HCT116 (cell line): ENCODE measurements at regions not wholly inside any gene's neighbourhood (a gene's known extent, or its start where the extent isn't known, plus 50 kb on each side); places are given as distances from the start of the nearest gene placed in this dataset.

Source experiments
- ATAC-seq: fragments of 200-7000 bp; cut with Tn5 transposase; 2 replicates; pipeline ENCODE4 v1.9.1; 2020; ENCODE audit warnings: mild to moderate bottlenecking, moderate library complexity
- BruUV-seq: library from RNA; stranded (reverse); fragments of 400-500 nt; replicated peaks from 2 replicates; lab custom pipeline; 2021; lab: Mats Ljungman, UMichigan
- CTCF ChIA-PET: fragments of 300-600 bp; sonication (Branson Sonifier 250); formaldehyde crosslinking; loops from one replicate; lab custom pipeline; 2021; ENCODE audit warnings: antibody characterized with exemption; lab: Charles Lee
- POLR2A ChIA-PET: fragments of 300-600, 350-600 bp; sonication (Branson Sonifier 250); formaldehyde crosslinking; loops from one replicate; lab custom pipeline; 2021; ENCODE audit warnings: antibody characterized with exemption; lab: Charles Lee
- RAD21 ChIA-PET, 2 experiments: fragments of 300-600 bp; sonication (Branson Sonifier 250); formaldehyde crosslinking; loops; one replicate each; lab custom pipeline; 2023; ENCODE audit warnings: low total read pairs in 2 of 2; ENCODE audit not compliant: uncharacterized antibody in 2 of 2, unreplicated experiment in 2 of 2, low non-redundant PET in 1 of 2; lab: Charles Lee
- DNase-seq: peaks from one replicate; pipeline ENCODE4 v3.0.0-alpha.2; 2010; ENCODE audit warnings: low read depth, low spot score
- H2AFZ ChIP-seq: fragments of 200-600 bp; shearing (Covaris generic), sonication (generic); 2 replicates; pipeline ENCODE4 v1.6.1; 2017; ENCODE audit warnings: low read depth, mixed run types, mixed read lengths, antibody characterized with exemption, low read length; ENCODE audit not compliant: poor library complexity, severe bottlenecking
- H3K27ac ChIP-seq: 2 replicates; pipeline ENCODE4 v1.5.1; 2012; ENCODE audit warnings: low read depth, low read length
- H3K27me3 ChIP-seq: fragments of 200-600 bp; sonication (generic); 2 replicates; pipeline ENCODE4 v1.6.1; 2016; ENCODE audit warnings: mixed run types, low read length, mixed read lengths; ENCODE audit not compliant: insufficient read depth
- H3K36me3 ChIP-seq, 2 experiments: fragments of 200-500 bp in 1 of 2; fragments of 200-600 bp in 1 of 2; sonication (Bioruptor generic) in 1 of 2; sonication (generic) in 1 of 2; 2 replicates each; pipeline versions ENCODE4 v1.5.1 to v1.6.1; 2014 to 2016; ENCODE audit warnings: low read length in 2 of 2, inconsistent platforms in 1 of 2, mixed read lengths in 1 of 2, mixed run types in 1 of 2; ENCODE audit not compliant: insufficient read depth in 2 of 2, control insufficient read depth in 1 of 2
- H3K4me1 ChIP-seq, 2 experiments: fragments of 200-600 bp in 1 of 2; sonication (generic) in 1 of 2; 2 replicates each; pipeline versions ENCODE4 v1.5.1 to v1.6.1; 2012 to 2017; ENCODE audit warnings: low read length in 2 of 2, inconsistent platforms in 1 of 2, mild to moderate bottlenecking in 1 of 2, mixed read lengths in 1 of 2, mixed run types in 1 of 2, moderate library complexity in 1 of 2; ENCODE audit not compliant: insufficient read depth in 2 of 2, control insufficient read depth in 1 of 2
- H3K4me2 ChIP-seq: fragments of 200-600 bp; sonication (generic); 2 replicates; pipeline ENCODE4 v1.6.1; 2017; ENCODE audit warnings: mixed run types, low read length, mixed read lengths
- H3K4me3 ChIP-seq, 2 experiments: fragments of 200-600 bp in 1 of 2; sonication (generic) in 1 of 2; replicated peaks in 1 of 2; 2 replicates each; pipeline ENCODE4 v1.5.1; 2011 to 2016; ENCODE audit warnings: low read length in 2 of 2, control low read depth in 1 of 2, low read depth in 1 of 2, mild to moderate bottlenecking in 1 of 2, mixed read lengths in 1 of 2, mixed run types in 1 of 2
- H3K79me2 ChIP-seq: fragments of 200-600 bp; sonication (generic); 2 replicates; pipeline ENCODE4 v1.6.1; 2017; ENCODE audit warnings: mild to moderate bottlenecking, mixed run types, low read length, moderate library complexity, mixed read lengths; ENCODE audit not compliant: insufficient read depth
- H3K9ac ChIP-seq: fragments of 200-600 bp; sonication (generic); 2 replicates; pipeline ENCODE4 v1.6.1; 2016; ENCODE audit warnings: low read length, mixed read lengths
- H3K9me2 ChIP-seq: fragments of 200-600 bp; sonication (generic), shearing (Covaris generic); 2 replicates; pipeline ENCODE4 v1.6.1; 2017; ENCODE audit warnings: mixed run types, mild to moderate bottlenecking, moderate library complexity; ENCODE audit not compliant: insufficient read depth
- H3K9me3 ChIP-seq, 2 experiments: fragments of 200-500 bp in 1 of 2; fragments of 200-600 bp in 1 of 2; sonication (Bioruptor generic) in 1 of 2; sonication (generic) in 1 of 2; 2 replicates each; pipeline ENCODE4 v1.6.1; 2014 to 2017; ENCODE audit warnings: low read length in 2 of 2, mixed read lengths in 2 of 2, inconsistent platforms in 1 of 2, low read depth in 1 of 2, mild to moderate bottlenecking in 1 of 2, mixed run types in 1 of 2, moderate library complexity in 1 of 2; ENCODE audit not compliant: control insufficient read depth in 1 of 2, insufficient read depth in 1 of 2
- H4K20me1 ChIP-seq: fragments of 200-600 bp; sonication (generic), shearing (Covaris generic); 2 replicates; pipeline ENCODE4 v1.6.1; 2017; ENCODE audit warnings: mixed run types, mild to moderate bottlenecking, moderate library complexity; ENCODE audit not compliant: insufficient read depth
- ATF3 ChIP-seq: IDR thresholded peaks from 2 replicates; pipeline ENCODE4 v1.6.1; 2012
- CBX3 ChIP-seq: IDR thresholded peaks from 2 replicates; pipeline ENCODE4 v1.6.1; 2012; ENCODE audit warnings: low read depth
- CEBPB ChIP-seq: IDR thresholded peaks from 2 replicates; pipeline ENCODE4 v1.6.1; 2012; ENCODE audit warnings: low read depth
- EZH2 ChIP-seq: fragments of 200-600 bp; sonication (generic); IDR thresholded peaks from 2 replicates; pipeline ENCODE4 v1.6.1; 2017; ENCODE audit warnings: antibody characterized with exemption, mixed run types
- JUND ChIP-seq: IDR thresholded peaks from 2 replicates; pipeline ENCODE4 v1.6.1; 2012
- MAX ChIP-seq: IDR thresholded peaks from 2 replicates; pipeline ENCODE4 v1.6.1; 2012
- POLR2A ChIP-seq: IDR thresholded peaks from 2 replicates; pipeline ENCODE4 v1.7.0; 2011; ENCODE audit warnings: borderline replicate concordance; ENCODE audit not compliant: insufficient read depth, insufficient read length; ENCODE audit errors: extremely low read depth
- POLR2AphosphoS5 ChIP-seq: IDR thresholded peaks from 2 replicates; pipeline ENCODE4 v1.6.1; 2011; ENCODE audit warnings: mild to moderate bottlenecking, low read depth, low read length, moderate library complexity
- RAD21 ChIP-seq: IDR thresholded peaks from 2 replicates; pipeline ENCODE4 v1.6.1; 2012; ENCODE audit warnings: low read depth, mild to moderate bottlenecking
- REST ChIP-seq: IDR thresholded peaks from 2 replicates; pipeline ENCODE4 v1.6.1; 2012; ENCODE audit warnings: low read depth
- SIN3A ChIP-seq: IDR thresholded peaks from 2 replicates; pipeline ENCODE4 v1.6.1; 2012; ENCODE audit warnings: low read depth
- SRF ChIP-seq: IDR thresholded peaks from 2 replicates; pipeline ENCODE4 v1.6.1; 2012; ENCODE audit warnings: low read depth
- TCF7L2 ChIP-seq: IDR thresholded peaks from 2 replicates; pipeline ENCODE4 v1.7.0; 2011; ENCODE audit warnings: borderline replicate concordance, inconsistent platforms; ENCODE audit not compliant: insufficient read depth, insufficient read length; ENCODE audit errors: extremely low read depth
- ZBTB33 ChIP-seq: IDR thresholded peaks from 2 replicates; pipeline ENCODE4 v1.6.1; 2011; ENCODE audit warnings: mild to moderate bottlenecking, low read length, moderate library complexity; ENCODE audit not compliant: insufficient replicate concordance; ENCODE audit errors: extremely low read depth
- ZFX ChIP-seq: fragments of 450-650 bp; IDR thresholded peaks from 2 replicates; pipeline ENCODE4 v1.6.1; 2017
- ZNF274 ChIP-seq: fragments of 200-500 bp; sonication (Bioruptor generic); IDR thresholded peaks from 2 replicates; pipeline ENCODE4 v1.6.1; 2014; ENCODE audit warnings: mild to moderate bottlenecking, low read depth, low read length, inconsistent platforms
- intact Hi-C: fragments of 100-400 bp; cut with micrococcal nuclease; formaldehyde crosslinking; loops from 2 replicates; pipeline ENCODE4 v1.10.0; 2022

- Histone ChIP-seq H3K36me3 (no peaks in the 10 kb centered on the region), H2AFZ (no peak overlapping the region), H3K9ac (no peak overlapping the region), H3K4me1 (no peaks in the 10 kb centered on the region), H3K27me3 (peaks cover 2% of the 10 kb centered on the region; the same call in 1 of the 2 replicates), H4K20me1 (no peaks in the 10 kb centered on the region), H3K79me2 (no peaks in the 10 kb centered on the region), H3K4me3 (no peak overlapping the region), H3K27ac (no peak overlapping the region), H3K4me2 (no peak overlapping the region), H3K9me3 (no peaks in the 10 kb centered on the region), H3K9me2 (no peaks in the 10 kb centered on the region)
- ChIA-PET CTCF (no interaction called here), POLR2A (no interaction called here), RAD21 (no interaction called here)
- TF ChIP-seq ATF3 (no peak), JUND (no peak), MAX (no peak), REST (no peak), RAD21 (no peak), SRF (no peak), POLR2A (no peak), CEBPB (no peak), CBX3 (no peak), TCF7L2 (no peak), POLR2AphosphoS5 (no peak), ZFX (no peak), EZH2 (no peak), ZBTB33 (no peak), SIN3A (no peak), ZNF274 (no peak)
- no TSS peak for BruUV-seq
- intact Hi-C loops = no loop called here
- ATAC-seq = no peak
- no peak for DNase-seq
These were observed 337.6 kb downstream of the CDC5L start for GRCh38 chr6:44725070-44725469.
